ENCODE measurements at regions not wholly inside any gene's neighbourhood (a gene's known extent, or its start where the extent isn't known, plus 50 kb on each side); places are given as distances from the start of the nearest gene placed in this dataset.
"Not testable (repeated sequence)": the region's sequence is repeated elsewhere in the genome, so short reads cannot be mapped to it uniquely, and the experiment has no call there.

DNA sequence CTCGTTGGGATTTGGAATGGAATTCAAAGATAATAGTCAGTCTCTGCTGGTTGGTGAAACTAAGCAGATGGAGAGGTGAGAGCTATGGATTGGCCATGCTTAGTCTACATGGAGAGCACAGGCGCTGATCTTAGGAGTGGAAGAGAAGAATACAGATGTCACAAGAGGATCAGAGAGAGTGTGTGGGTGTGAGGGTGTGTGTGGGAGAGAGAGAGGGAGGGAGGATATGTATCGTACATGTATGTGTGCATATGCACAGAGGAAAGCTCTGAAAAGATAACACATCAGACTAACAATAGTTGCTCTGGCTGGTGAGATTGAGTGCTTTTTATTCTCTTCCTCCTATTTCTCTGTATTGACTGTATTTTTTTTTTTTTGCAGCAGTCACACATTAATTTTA, 686.2 kb upstream of the TBX3 start:
- no peaks in the 10 kb centered on the region for H3K9me1 ChIP-seq (ENCODE audit: control insufficient read depth, insufficient read depth, low read length)
- TF ChIP-seq, protein P1, sequence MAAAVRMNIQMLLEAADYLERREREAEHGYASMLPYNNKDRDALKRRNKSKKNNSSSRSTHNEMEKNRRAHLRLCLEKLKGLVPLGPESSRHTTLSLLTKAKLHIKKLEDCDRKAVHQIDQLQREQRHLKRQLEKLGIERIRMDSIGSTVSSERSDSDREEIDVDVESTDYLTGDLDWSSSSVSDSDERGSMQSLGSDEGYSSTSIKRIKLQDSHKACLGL (CRISPR knock-in tag; IDR thresholded peaks at IDR 0.05; ENCODE audit: borderline replicate concordance, poor library complexity, severe bottlenecking) = no peak
- no peak for TF ChIP-seq SRSF1 (IDR thresholded peaks at IDR 0.05; ENCODE audit: low read depth, low read length)
- TF ChIP-seq ZNF165 (CRISPR knock-in tag; IDR thresholded peaks at IDR 0.05; ENCODE audit: borderline replicate concordance) = no peak
- TF ChIP-seq PHF21A (IDR thresholded peaks at IDR 0.05; ENCODE audit: borderline replicate concordance, low read depth) = no peak
- no peaks in the 10 kb centered on the region for H3K9me3 ChIP-seq (replicated peaks; ENCODE audit: control insufficient read depth, insufficient read depth, low read depth, low read length)
- BruUV-seq (replicated peaks) = no TSS peak
- no peak overlapping the region for H2AFZ ChIP-seq (ENCODE audit: low read depth, low read length)
- in situ Hi-C loops (cut with MboI) = no loop called here
- no peaks in the 10 kb centered on the region for H3K79me2 ChIP-seq (ENCODE audit: control insufficient read depth, insufficient read depth, low read length)
- no peak for ATAC-seq
- H3K27ac ChIP-seq (ENCODE audit: extremely low read depth, low read depth, low read length) = no peak overlapping the region
- no peak overlapping the region for H3K4me3 ChIP-seq
- ChIA-PET POLR2A (no interaction called here), CTCF (ENCODE audit: low intra/inter-chr PET ratio) (no interaction called here)
- 0% methylated on average over 3 of the region's 3 CpGs for WGBS (ENCODE audit: insufficient coverage, low coverage, missing lambda C conversion rate)
- no peak for DNase-seq (ENCODE audit: extremely low read depth in 1 of 4, low spot score in 3 of 4)
- H3K9ac ChIP-seq (ENCODE audit: insufficient read depth in 1 of 2, low read depth in 2 of 2, low read length in 2 of 2) = no peak overlapping the region
- no peaks in the 10 kb centered on the region for H4K20me1 ChIP-seq (replicated peaks; ENCODE audit: control insufficient read depth, insufficient read depth, low read length)
- FAIRE-seq = no peak
- no peaks in the 10 kb centered on the region for H3K36me3 ChIP-seq (ENCODE audit: control insufficient read depth, insufficient read depth, low read length)
- H3K4me2 ChIP-seq (ENCODE audit: insufficient read depth, low read length) = no peak overlapping the region
- H3K27me3 ChIP-seq (ENCODE audit: control insufficient read depth in 2 of 2, insufficient read depth in 2 of 2, low read length in 2 of 2) = no peaks in the 10 kb centered on the region
- intact Hi-C loops (cut with micrococcal nuclease) = no loop called here
- H3K4me1 ChIP-seq (replicated peaks in 1 of 2; ENCODE audit: control insufficient read depth in 2 of 2, insufficient read depth in 2 of 2, low read length in 2 of 2) = no peaks in the 10 kb centered on the region

DNA sequence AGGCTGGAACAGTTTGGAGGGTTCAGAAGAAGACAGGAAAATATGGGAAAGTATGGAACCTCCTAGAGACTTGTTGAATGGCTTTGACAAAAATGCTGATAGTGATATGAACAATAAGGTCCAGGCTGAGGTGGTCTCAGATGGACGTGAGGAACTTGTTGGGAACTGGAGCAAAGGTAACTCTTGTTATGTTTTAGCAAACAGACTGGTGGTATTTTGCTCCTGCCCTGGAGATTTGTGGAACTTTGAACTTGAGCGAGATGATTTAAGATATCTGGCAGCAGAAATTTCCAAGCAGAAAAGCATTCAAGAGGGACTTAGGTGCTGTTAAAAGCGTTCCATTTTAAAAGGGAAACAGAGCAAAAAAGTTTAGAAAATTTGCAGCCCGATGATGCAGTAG, 682.3 kb upstream of the TBX3 start:
- not testable (repeated sequence) for H3K4me2 ChIP-seq (ENCODE audit: insufficient read depth, low read length); ATAC-seq

More for the DNA sequence above, 682.3 kb upstream of the TBX3 start:
- H3K79me2 ChIP-seq (ENCODE audit: control insufficient read depth, insufficient read depth, low read length); DNase-seq (ENCODE audit: extremely low read depth in 1 of 4, low spot score in 3 of 4); in situ Hi-C loops (cut with MboI); H3K36me3 ChIP-seq (ENCODE audit: control insufficient read depth, insufficient read depth, low read length); POLR2A ChIA-PET; intact Hi-C loops (cut with micrococcal nuclease); FAIRE-seq; H4K20me1 ChIP-seq (replicated peaks; ENCODE audit: control insufficient read depth, insufficient read depth, low read length); H3K27me3 ChIP-seq (ENCODE audit: control insufficient read depth in 2 of 2, insufficient read depth in 2 of 2, low read length in 2 of 2); BruUV-seq (replicated peaks); H2AFZ ChIP-seq (ENCODE audit: low read depth, low read length); H3K27ac ChIP-seq (ENCODE audit: extremely low read depth, low read depth, low read length); H3K9me1 ChIP-seq (ENCODE audit: control insufficient read depth, insufficient read depth, low read length); H3K9ac ChIP-seq (ENCODE audit: insufficient read depth in 1 of 2, low read depth in 2 of 2, low read length in 2 of 2); H3K9me3 ChIP-seq (replicated peaks; ENCODE audit: control insufficient read depth, insufficient read depth, low read depth, low read length); H3K4me1 ChIP-seq (replicated peaks in 1 of 2; ENCODE audit: control insufficient read depth in 2 of 2, insufficient read depth in 2 of 2, low read length in 2 of 2); H3K4me3 ChIP-seq; CTCF ChIA-PET (ENCODE audit: low intra/inter-chr PET ratio): not testable (repeated sequence)
- TF ChIP-seq POLR2H (tag; IDR thresholded peaks at IDR 0.05; ENCODE audit: low read depth) = 0 out of 2 replicates have a peak, but pooled peaks have one; percentile 1
- 0% methylated on average over 4 of the region's 4 CpGs for WGBS (ENCODE audit: insufficient coverage, low coverage, missing lambda C conversion rate)

Data from K562 (cell line).